PC-9 (cell line): ENCODE measurements at regions not wholly inside any gene's neighbourhood (a gene's known extent, or its start where the extent isn't known, plus 50 kb on each side); places are given as distances from the start of the nearest gene placed in this dataset.

Source experiments
- BruUV-seq: library from RNA; stranded (reverse); fragments of 400-500 nt; replicated peaks from 2 replicates; lab custom pipeline; 2021; lab: Mats Ljungman, UMichigan
- CTCF ChIA-PET: fragments of 300-600 bp; sonication (Branson Sonifier 250); formaldehyde crosslinking; loops from one replicate; lab custom pipeline; 2022; ENCODE audit warnings: antibody characterized with exemption; lab: Charles Lee
- POLR2A ChIA-PET: fragments of 300-600 bp; sonication (Branson Sonifier 250); formaldehyde crosslinking; loops from one replicate; lab custom pipeline; 2022; ENCODE audit warnings: antibody characterized with exemption; ENCODE audit not compliant: unreplicated experiment; lab: Charles Lee
- DNase-seq, 2 experiments: peaks; one replicate each; pipeline versions ENCODE4 v3.0.0 to v3.0.0-alpha.2; 2015 to 2022; ENCODE audit warnings: mixed read lengths in 1 of 2
- H2AFZ ChIP-seq: fragments of 200-600 bp; sonication (generic); 2 replicates; pipeline ENCODE4 v1.8.1; 2017; ENCODE audit warnings: antibody characterized with exemption
- H3F3A ChIP-seq: fragments of 200-600 bp; sonication (generic); 2 replicates; pipeline ENCODE4 v1.8.1; 2017; ENCODE audit warnings: antibody characterized with exemption, mild to moderate bottlenecking, low read depth; ENCODE audit not compliant: insufficient read depth
- H3K27ac ChIP-seq: fragments of 200-600 bp; sonication (generic); 2 replicates; pipeline ENCODE4 v1.6.1; 2016; ENCODE audit warnings: mixed run types
- H3K27me3 ChIP-seq: fragments of 200-600 bp; sonication (generic); 2 replicates; pipeline ENCODE4 v1.6.1; 2016; ENCODE audit warnings: low read depth, mixed run types; ENCODE audit not compliant: insufficient read depth
- H3K36me3 ChIP-seq: fragments of 200-600 bp; sonication (generic); 2 replicates; pipeline ENCODE4 v1.6.1; 2016; ENCODE audit warnings: low read depth, mixed run types
- H3K4me1 ChIP-seq: fragments of 200-600 bp; sonication (generic); replicated peaks from 2 replicates; pipeline ENCODE4 v1.6.1; 2016; ENCODE audit warnings: mixed run types; ENCODE audit not compliant: insufficient read depth
- H3K4me2 ChIP-seq: fragments of 200-600 bp; sonication (generic); 2 replicates; pipeline ENCODE4 v1.6.1; 2017; ENCODE audit warnings: mixed run types
- H3K4me3 ChIP-seq: fragments of 200-600 bp; sonication (generic); 2 replicates; pipeline ENCODE4 v1.6.1; 2016; ENCODE audit warnings: mixed run types
- H3K79me2 ChIP-seq: fragments of 200-600 bp; sonication (generic); 2 replicates; pipeline ENCODE4 v1.6.1; 2017; ENCODE audit warnings: low read depth, mixed run types
- H3K9me2 ChIP-seq: fragments of 200-600 bp; sonication (generic); 2 replicates; pipeline ENCODE4 v1.8.1; 2017; ENCODE audit warnings: mild to moderate bottlenecking; ENCODE audit not compliant: insufficient read depth
- H3K9me3 ChIP-seq: fragments of 200-600 bp; sonication (generic); 2 replicates; pipeline ENCODE4 v1.8.1; 2016; ENCODE audit warnings: low read depth; ENCODE audit not compliant: insufficient read depth
- H4K20me1 ChIP-seq: fragments of 200-600 bp; sonication (generic); 2 replicates; pipeline ENCODE4 v1.8.1; 2017; ENCODE audit not compliant: insufficient read depth
- CTCF ChIP-seq: fragments of 200-600 bp; sonication (generic); conservative IDR thresholded peaks from 2 replicates; pipeline ENCODE4 v1.6.1; 2017; ENCODE audit warnings: mixed run types, antibody characterized with exemption, mild to moderate bottlenecking, moderate library complexity
- EZH2 ChIP-seq: fragments of 200-600 bp; sonication (generic); IDR thresholded peaks from 2 replicates; pipeline ENCODE4 v1.8.0; 2017; ENCODE audit warnings: antibody characterized with exemption, low read depth
- intact Hi-C: fragments of 100-400 bp; cut with micrococcal nuclease; formaldehyde crosslinking; loops from one replicate; pipeline ENCODE4 v1.10.0; 2022; ENCODE audit not compliant: unreplicated experiment

GRCh38 chr20:18974660-18975059 lies 161.1 kb downstream of the SCP2D1 start:
- H3K4me2 ChIP-seq = no peak overlapping the region

GRCh38 chr20:18977441-18977840 lies 163.9 kb downstream of the SCP2D1 start:
- no peaks in the 10 kb centered on the region for H3K79me2 ChIP-seq
- no peaks in the 10 kb centered on the region for H3F3A ChIP-seq
- H3K9me3 ChIP-seq = no peaks in the 10 kb centered on the region
- no peak for DNase-seq
- no peaks in the 10 kb centered on the region for H3K36me3 ChIP-seq
- intact Hi-C loops = no loop called here
- no peaks in the 10 kb centered on the region for H3K27me3 ChIP-seq
- TF ChIP-seq EZH2 (no peak), CTCF (no peak)
- H3K4me3 ChIP-seq = no peak overlapping the region
- no TSS peak for BruUV-seq
- no peak overlapping the region for H3K4me2 ChIP-seq
- CTCF ChIA-PET = no interaction called here
- no peaks in the 10 kb centered on the region for H3K9me2 ChIP-seq
- no peaks in the 10 kb centered on the region for H3K4me1 ChIP-seq
- H2AFZ ChIP-seq = no peak overlapping the region
- POLR2A ChIA-PET = no interaction called here
- H4K20me1 ChIP-seq = no peaks in the 10 kb centered on the region
- no peak overlapping the region for H3K27ac ChIP-seq

More at GRCh38 chr20:18974660-18975059, 161.1 kb downstream of the SCP2D1 start:
- BruUV-seq = no TSS peak
- no peaks in the 10 kb centered on the region for H3K9me3 ChIP-seq
- intact Hi-C loops = no loop called here
- POLR2A ChIA-PET = no interaction called here
- no peak overlapping the region for H2AFZ ChIP-seq
- H3K36me3 ChIP-seq = no peaks in the 10 kb centered on the region
- TF ChIP-seq EZH2 (no peak), CTCF (no peak)
- H3F3A ChIP-seq = no peaks in the 10 kb centered on the region
- DNase-seq = no peak
- H3K9me2 ChIP-seq = no peaks in the 10 kb centered on the region
- H3K79me2 ChIP-seq = no peaks in the 10 kb centered on the region
- H3K4me3 ChIP-seq = no peak overlapping the region
- H3K27ac ChIP-seq = no peak overlapping the region
- H3K4me1 ChIP-seq = no peaks in the 10 kb centered on the region
- CTCF ChIA-PET = no interaction called here
- no peaks in the 10 kb centered on the region for H4K20me1 ChIP-seq
- no peaks in the 10 kb centered on the region for H3K27me3 ChIP-seq

- H3K9me2 ChIP-seq = no peaks in the 10 kb centered on the region
- ChIA-PET POLR2A (no interaction called here), CTCF (no interaction called here)
- H3K27me3 ChIP-seq = no peaks in the 10 kb centered on the region
- H3K79me2 ChIP-seq = no peaks in the 10 kb centered on the region
- BruUV-seq = no TSS peak
- H3K36me3 ChIP-seq = no peaks in the 10 kb centered on the region
- no peaks in the 10 kb centered on the region for H3F3A ChIP-seq
- H3K4me3 ChIP-seq = no peak overlapping the region
- intact Hi-C loops = no loop called here
- H3K4me1 ChIP-seq = no peaks in the 10 kb centered on the region
- TF ChIP-seq EZH2 (no peak), CTCF (no peak)
- no peaks in the 10 kb centered on the region for H4K20me1 ChIP-seq
- DNase-seq = no peak
- no peak overlapping the region for H3K27ac ChIP-seq
- no peaks in the 10 kb centered on the region for H3K9me3 ChIP-seq
- no peak overlapping the region for H2AFZ ChIP-seq
- no peak overlapping the region for H3K4me2 ChIP-seq
These were observed 164.7 kb downstream of the SCP2D1 start for GRCh38 chr20:18978311-18978710.
